ENCODE measurements at regions not wholly inside any gene's neighbourhood (a gene's known extent, or its start where the extent isn't known, plus 50 kb on each side); places are given as distances from the start of the nearest gene placed in this dataset.

GRCh38 chr7:52571026-52571425 is 464.4 kb upstream of the POM121L12 start:
- TF ChIP-seq CTCF (IDR thresholded peaks at IDR 0.05) (no peak), POLR2A (IDR thresholded peaks at IDR 0.05) (no peak), EP300 (IDR thresholded peaks at IDR 0.05) (no peak)
